ENCODE measurements at regions not wholly inside any gene's neighbourhood (a gene's known extent, or its start where the extent isn't known, plus 50 kb on each side); places are given as distances from the start of the nearest gene placed in this dataset.
A peak's percentile ranks its signal among the peaks of the same experiment; 100 is the strongest.

GRCh38 chr12:88986056-88986455, 366.2 kb downstream of the DUSP6 start:
- H3K9ac ChIP-seq (ENCODE audit: low read depth, low read length) = no peak overlapping the region
- no peaks in the 10 kb centered on the region for H3K9me3 ChIP-seq (ENCODE audit: control insufficient read depth, insufficient read depth, low read length)

GRCh38 chr12:88985631-88986030, 366.7 kb downstream of the DUSP6 start:
- Histone ChIP-seq H3K36me3 (ENCODE audit: insufficient read depth, low read length) (no peaks in the 10 kb centered on the region), H3K9ac (ENCODE audit: low read depth, low read length) (no peak overlapping the region), H3K9me3 (ENCODE audit: control insufficient read depth, insufficient read depth, low read length) (no peaks in the 10 kb centered on the region), H3K4me1 (ENCODE audit: insufficient read depth, low read length) (no peaks in the 10 kb centered on the region)

More at GRCh38 chr12:88986056-88986455, 366.2 kb downstream of the DUSP6 start:
- H3K4me1 ChIP-seq (ENCODE audit: insufficient read depth, low read length) = no peaks in the 10 kb centered on the region
- H3K36me3 ChIP-seq (ENCODE audit: insufficient read depth, low read length) = no peaks in the 10 kb centered on the region

GRCh38 chr12:88985011-88985410, 367.3 kb downstream of the DUSP6 start:
- Histone ChIP-seq H3K4me1 (ENCODE audit: insufficient read depth, low read length) (no peaks in the 10 kb centered on the region), H3K9ac (ENCODE audit: low read depth, low read length) (no peak overlapping the region), H3K9me3 (ENCODE audit: control insufficient read depth, insufficient read depth, low read length) (no peaks in the 10 kb centered on the region), H3K36me3 (ENCODE audit: insufficient read depth, low read length) (no peaks in the 10 kb centered on the region)

GRCh38 chr12:88982694-88983093, 369.6 kb downstream of the DUSP6 start:
- H3K36me3 ChIP-seq (ENCODE audit: insufficient read depth, low read length) = no peaks in the 10 kb centered on the region
- no peak overlapping the region for H3K9ac ChIP-seq (ENCODE audit: low read depth, low read length)
- H3K9me3 ChIP-seq (ENCODE audit: control insufficient read depth, insufficient read depth, low read length) = no peaks in the 10 kb centered on the region
- H3K4me1 ChIP-seq (ENCODE audit: insufficient read depth, low read length) = no peaks in the 10 kb centered on the region

- no peak overlapping the region for H3K9ac ChIP-seq (ENCODE audit: low read depth, low read length)
- H3K9me3 ChIP-seq (ENCODE audit: control insufficient read depth, insufficient read depth, low read length) = no peaks in the 10 kb centered on the region
- H3K36me3 ChIP-seq (ENCODE audit: insufficient read depth, low read length) = no peaks in the 10 kb centered on the region
- no peaks in the 10 kb centered on the region for H3K4me1 ChIP-seq (ENCODE audit: insufficient read depth, low read length)
Observed at GRCh38 chr12:88977115-88977514, 375.2 kb downstream of the DUSP6 start.

GRCh38 chr12:88973998-88974397, 378.3 kb downstream of the DUSP6 start:
- H3K4me1 ChIP-seq (ENCODE audit: insufficient read depth, low read length) = no peaks in the 10 kb centered on the region
- H3K36me3 ChIP-seq (ENCODE audit: insufficient read depth, low read length) = no peaks in the 10 kb centered on the region
- H3K9me3 ChIP-seq (ENCODE audit: control insufficient read depth, insufficient read depth, low read length) = no peaks in the 10 kb centered on the region
- no peak overlapping the region for H3K9ac ChIP-seq (ENCODE audit: low read depth, low read length)

- H3K9ac ChIP-seq (ENCODE audit: low read depth, low read length) = no peak overlapping the region
- H3K36me3 ChIP-seq (ENCODE audit: insufficient read depth, low read length) = no peaks in the 10 kb centered on the region
- no peaks in the 10 kb centered on the region for H3K9me3 ChIP-seq (ENCODE audit: control insufficient read depth, insufficient read depth, low read length)
- H3K4me1 ChIP-seq (ENCODE audit: insufficient read depth, low read length) = no peaks in the 10 kb centered on the region
Observed at GRCh38 chr12:88970740-88971139, 381.6 kb downstream of the DUSP6 start.

GRCh38 chr12:88969127-88969526, 383.2 kb downstream of the DUSP6 start:
- H3K9me3 ChIP-seq (ENCODE audit: control insufficient read depth, insufficient read depth, low read length) = no peaks in the 10 kb centered on the region
- H3K4me1 ChIP-seq (ENCODE audit: insufficient read depth, low read length) = no peaks in the 10 kb centered on the region
- H3K36me3 ChIP-seq (ENCODE audit: insufficient read depth, low read length) = no peaks in the 10 kb centered on the region
- no peak overlapping the region for H3K9ac ChIP-seq (ENCODE audit: low read depth, low read length)

GRCh38 chr12:88960213-88960878, 380.1 kb upstream of the KITLG start:
- peaks cover 36% of the 10 kb centered on the region for H3K4me1 ChIP-seq (ENCODE audit: insufficient read depth, low read length)

GRCh38 chr12:88958946-88959345, 378.7 kb upstream of the KITLG start:
- Histone ChIP-seq H3K9ac (ENCODE audit: low read depth, low read length) (peak overlapping the region; percentile 5; the same call in 1 of the 2 replicates), H3K36me3 (ENCODE audit: insufficient read depth, low read length) (no peaks in the 10 kb centered on the region), H3K9me3 (ENCODE audit: control insufficient read depth, insufficient read depth, low read length) (no peaks in the 10 kb centered on the region), H3K4me1 (ENCODE audit: insufficient read depth, low read length) (peaks cover 42% of the 10 kb centered on the region)

More at GRCh38 chr12:88960213-88960878, 380.1 kb upstream of the KITLG start:
- no peaks in the 10 kb centered on the region for H3K36me3 ChIP-seq (ENCODE audit: insufficient read depth, low read length)
- no peak overlapping the region for H3K9ac ChIP-seq (ENCODE audit: low read depth, low read length)
- H3K9me3 ChIP-seq (ENCODE audit: control insufficient read depth, insufficient read depth, low read length) = no peaks in the 10 kb centered on the region

- H3K9me3 ChIP-seq (ENCODE audit: control insufficient read depth, insufficient read depth, low read length) = no peaks in the 10 kb centered on the region
- no peaks in the 10 kb centered on the region for H3K36me3 ChIP-seq (ENCODE audit: insufficient read depth, low read length)
- H3K9ac ChIP-seq (ENCODE audit: low read depth, low read length) = peak overlapping the region; percentile 2; the same call in 1 of the 2 replicates
- H3K4me1 ChIP-seq (ENCODE audit: insufficient read depth, low read length) = peaks cover 47% of the 10 kb centered on the region
Observed at GRCh38 chr12:88958153-88958552, 377.9 kb upstream of the KITLG start.

GRCh38 chr12:88957358-88957757, 377.1 kb upstream of the KITLG start:
- H3K9ac ChIP-seq (ENCODE audit: low read depth, low read length) = no peak overlapping the region
- H3K9me3 ChIP-seq (ENCODE audit: control insufficient read depth, insufficient read depth, low read length) = no peaks in the 10 kb centered on the region
- peaks cover 49% of the 10 kb centered on the region for H3K4me1 ChIP-seq (ENCODE audit: insufficient read depth, low read length)
- no peaks in the 10 kb centered on the region for H3K36me3 ChIP-seq (ENCODE audit: insufficient read depth, low read length)

GRCh38 chr12:88955531-88955930, 375.3 kb upstream of the KITLG start:
- H3K9ac ChIP-seq (ENCODE audit: low read depth, low read length) = no peak overlapping the region
- no peaks in the 10 kb centered on the region for H3K9me3 ChIP-seq (ENCODE audit: control insufficient read depth, insufficient read depth, low read length)
- H3K36me3 ChIP-seq (ENCODE audit: insufficient read depth, low read length) = no peaks in the 10 kb centered on the region
- peaks cover 56% of the 10 kb centered on the region for H3K4me1 ChIP-seq (ENCODE audit: insufficient read depth, low read length)

GRCh38 chr12:88953029-88953586, 372.8 kb upstream of the KITLG start:
- H3K4me1 ChIP-seq (ENCODE audit: insufficient read depth, low read length) = peaks cover 37% of the 10 kb centered on the region

GRCh38 chr12:88952562-88952942, 372.3 kb upstream of the KITLG start:
- no peaks in the 10 kb centered on the region for H3K36me3 ChIP-seq (ENCODE audit: insufficient read depth, low read length)
- no peaks in the 10 kb centered on the region for H3K9me3 ChIP-seq (ENCODE audit: control insufficient read depth, insufficient read depth, low read length)
- H3K4me1 ChIP-seq (ENCODE audit: insufficient read depth, low read length) = peaks cover 32% of the 10 kb centered on the region

More at GRCh38 chr12:88953029-88953586, 372.8 kb upstream of the KITLG start:
- Histone ChIP-seq H3K9ac (ENCODE audit: low read depth, low read length) (no peak overlapping the region), H3K36me3 (ENCODE audit: insufficient read depth, low read length) (no peaks in the 10 kb centered on the region), H3K9me3 (ENCODE audit: control insufficient read depth, insufficient read depth, low read length) (no peaks in the 10 kb centered on the region)

More at GRCh38 chr12:88952562-88952942, 372.3 kb upstream of the KITLG start:
- no peak overlapping the region for H3K9ac ChIP-seq (ENCODE audit: low read depth, low read length)
